NB4 (cell line): ENCODE measurements at regions not wholly inside any gene's neighbourhood (a gene's known extent, or its start where the extent isn't known, plus 50 kb on each side); places are given as distances from the start of the nearest gene placed in this dataset.

Experiments
- MYC ChIP-seq: IDR thresholded peaks from 2 replicates; pipeline ENCODE4 v1.6.1; 2011; ENCODE audit warnings: low read depth, low read length
- POLR2A ChIP-seq: IDR thresholded peaks from 2 replicates; pipeline ENCODE4 v1.6.1; 2011; ENCODE audit warnings: mild to moderate bottlenecking; ENCODE audit not compliant: insufficient read length; ENCODE audit errors: extremely low read depth
- TF ChIP-seq, protein P1 (sequence below): IDR thresholded peaks from one replicate; pipeline ENCODE4 v1.5.1; 2012; ENCODE audit warnings: low read depth, low read length
- TF ChIP-seq, protein P2 (sequence below): IDR thresholded peaks from 2 replicates; pipeline ENCODE4 v1.6.1; 2011; ENCODE audit warnings: low read depth, low read length

GRCh38 chr6:22436134-22436533 lies 133.2 kb upstream of the HDGFL1 start:
- TF ChIP-seq, protein P1, sequence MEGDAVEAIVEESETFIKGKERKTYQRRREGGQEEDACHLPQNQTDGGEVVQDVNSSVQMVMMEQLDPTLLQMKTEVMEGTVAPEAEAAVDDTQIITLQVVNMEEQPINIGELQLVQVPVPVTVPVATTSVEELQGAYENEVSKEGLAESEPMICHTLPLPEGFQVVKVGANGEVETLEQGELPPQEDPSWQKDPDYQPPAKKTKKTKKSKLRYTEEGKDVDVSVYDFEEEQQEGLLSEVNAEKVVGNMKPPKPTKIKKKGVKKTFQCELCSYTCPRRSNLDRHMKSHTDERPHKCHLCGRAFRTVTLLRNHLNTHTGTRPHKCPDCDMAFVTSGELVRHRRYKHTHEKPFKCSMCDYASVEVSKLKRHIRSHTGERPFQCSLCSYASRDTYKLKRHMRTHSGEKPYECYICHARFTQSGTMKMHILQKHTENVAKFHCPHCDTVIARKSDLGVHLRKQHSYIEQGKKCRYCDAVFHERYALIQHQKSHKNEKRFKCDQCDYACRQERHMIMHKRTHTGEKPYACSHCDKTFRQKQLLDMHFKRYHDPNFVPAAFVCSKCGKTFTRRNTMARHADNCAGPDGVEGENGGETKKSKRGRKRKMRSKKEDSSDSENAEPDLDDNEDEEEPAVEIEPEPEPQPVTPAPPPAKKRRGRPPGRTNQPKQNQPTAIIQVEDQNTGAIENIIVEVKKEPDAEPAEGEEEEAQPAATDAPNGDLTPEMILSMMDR: no peak
- no peak for TF ChIP-seq POLR2A
- no peak for TF ChIP-seq MYC
- TF ChIP-seq, protein P2, sequence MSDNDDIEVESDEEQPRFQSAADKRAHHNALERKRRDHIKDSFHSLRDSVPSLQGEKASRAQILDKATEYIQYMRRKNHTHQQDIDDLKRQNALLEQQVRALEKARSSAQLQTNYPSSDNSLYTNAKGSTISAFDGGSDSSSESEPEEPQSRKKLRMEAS: no peak
